ENCODE measurements at regions not wholly inside any gene's neighbourhood (a gene's known extent, or its start where the extent isn't known, plus 50 kb on each side); places are given as distances from the start of the nearest gene placed in this dataset.

DNA sequence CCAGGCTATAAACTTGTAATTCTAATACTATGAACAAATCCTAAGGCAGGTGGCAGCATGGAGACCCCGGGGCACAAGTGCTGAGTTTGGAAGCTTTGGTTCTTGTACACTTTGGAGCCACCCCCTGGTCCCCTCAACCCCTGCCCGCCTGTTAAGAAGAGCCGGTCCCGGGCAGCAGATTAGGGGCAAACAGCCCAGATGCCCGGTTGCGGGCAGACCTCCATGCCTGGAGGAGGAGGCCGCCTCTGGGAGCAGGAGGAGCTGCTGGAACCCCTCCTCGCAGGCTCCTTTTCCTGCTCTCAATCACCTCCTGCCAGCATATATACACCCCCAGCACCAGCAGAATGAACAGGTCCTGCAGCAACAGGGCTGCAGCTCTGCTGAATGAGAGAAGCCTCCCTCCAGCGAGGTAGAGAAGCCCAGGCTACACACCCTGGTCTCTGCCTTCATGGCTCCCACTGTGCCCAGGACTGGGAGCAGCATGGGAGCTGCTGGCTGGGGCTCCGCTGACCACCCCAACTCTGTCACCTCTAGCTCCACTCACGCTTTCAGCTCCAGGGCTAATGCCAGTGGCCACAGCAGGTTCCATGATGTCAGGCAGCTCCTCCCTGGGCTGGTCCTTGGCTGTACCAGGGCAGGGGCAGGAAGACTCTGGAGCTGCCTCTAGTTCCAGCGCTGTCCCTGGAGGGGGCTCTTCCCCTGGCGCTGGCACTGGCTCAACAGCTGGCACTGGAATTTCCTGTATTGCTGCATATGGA is 1713.5 kb upstream of the ACO1 start:
- DNase-seq = no peak

DNA sequence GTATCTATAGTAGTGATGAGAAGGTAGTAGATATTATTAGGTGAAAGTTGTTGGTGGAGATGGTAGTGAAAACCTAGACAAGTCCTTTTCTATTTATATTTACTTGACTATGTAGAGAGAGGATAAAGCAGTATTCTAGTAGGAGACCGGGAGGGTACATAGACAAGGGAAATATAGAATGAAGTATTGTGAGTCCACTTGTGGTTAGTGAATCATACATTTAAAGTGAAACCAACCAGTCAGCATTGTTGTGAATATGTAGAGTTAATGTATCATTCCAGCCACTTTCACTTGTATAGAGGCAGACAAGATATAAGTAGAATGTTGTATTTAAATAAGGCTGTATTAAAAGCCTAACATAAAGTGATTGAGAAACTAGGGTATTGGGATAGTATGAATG is 1711.3 kb upstream of the ACO1 start:
- no peak for DNase-seq

DNA sequence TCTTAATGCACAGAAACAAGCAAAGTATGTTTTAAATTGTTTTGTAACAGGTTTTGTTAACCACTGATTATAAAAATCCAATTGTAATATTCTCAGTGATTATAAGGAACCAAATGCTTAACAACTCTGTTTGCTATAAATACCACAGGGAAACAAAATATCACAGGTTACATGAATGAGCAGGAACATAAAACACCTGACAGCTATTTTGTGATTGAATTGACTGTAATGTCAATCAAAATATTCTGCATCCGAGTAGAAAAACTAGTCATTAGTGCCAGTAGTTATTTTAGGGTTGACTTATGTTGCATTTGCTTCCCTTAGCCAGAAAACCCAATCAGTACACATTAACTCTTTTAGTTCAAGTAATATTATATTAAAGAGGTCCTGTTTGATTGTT is 1707.8 kb upstream of the ACO1 start:
- DNase-seq = no peak

DNA sequence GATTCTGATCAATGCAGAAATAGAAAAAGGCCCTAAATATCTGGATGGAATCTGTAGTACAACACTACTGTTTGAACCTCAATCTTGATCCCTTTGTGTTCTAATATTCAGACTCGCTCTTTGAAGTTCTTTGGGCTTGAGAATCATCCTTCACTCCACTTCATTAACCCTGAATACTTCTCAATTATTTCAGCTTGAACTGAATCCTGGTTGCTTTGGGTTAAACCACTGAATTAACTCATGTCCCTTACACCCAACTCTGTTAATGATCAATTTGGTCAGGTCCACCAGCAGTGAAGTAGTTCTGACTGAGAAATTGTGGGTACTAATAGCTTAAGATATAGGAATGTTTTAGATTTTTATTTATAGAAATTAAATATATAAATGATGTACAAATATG is 1707.2 kb upstream of the ACO1 start:
- no peak for DNase-seq

DNA sequence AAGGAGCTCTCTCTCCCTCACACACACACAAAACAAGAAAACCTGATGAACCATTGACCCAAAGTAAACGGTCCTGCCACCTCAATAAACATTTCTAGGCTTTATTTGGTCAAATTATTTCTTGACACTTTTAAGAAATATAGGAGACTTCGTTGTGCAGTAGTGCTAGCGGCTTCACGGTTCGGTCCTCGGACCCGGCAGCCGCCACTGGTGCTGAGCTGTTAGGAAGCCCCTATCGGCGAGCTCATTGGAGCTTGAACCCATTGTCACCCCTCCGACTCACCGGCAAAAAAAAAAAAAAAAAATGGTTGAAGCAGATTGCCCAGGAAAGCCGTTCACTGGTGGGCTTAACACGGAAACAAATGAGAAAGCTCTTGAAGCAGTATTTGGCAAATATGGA is 1695.6 kb upstream of the ACO1 start:
- no peak for DNase-seq

DNA sequence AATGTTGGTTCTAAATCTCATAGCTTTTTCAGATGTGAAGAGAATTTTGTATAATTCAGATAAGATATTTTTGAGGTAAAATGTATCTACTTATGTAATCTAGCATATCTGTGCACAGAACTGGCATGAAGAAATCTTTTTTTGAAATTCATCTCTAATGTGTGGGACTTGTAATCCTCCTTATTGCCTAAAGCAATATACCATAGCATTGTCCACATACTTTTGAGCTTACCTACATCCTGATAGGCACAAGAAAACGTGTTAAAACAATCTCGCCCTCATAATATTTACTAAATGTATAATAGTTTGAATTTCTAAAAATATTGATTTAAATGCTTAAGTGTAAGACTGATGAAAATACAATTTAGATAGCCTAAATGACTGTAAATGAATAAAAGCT is 1686.5 kb upstream of the ACO1 start:
- DNase-seq = no peak

DNA sequence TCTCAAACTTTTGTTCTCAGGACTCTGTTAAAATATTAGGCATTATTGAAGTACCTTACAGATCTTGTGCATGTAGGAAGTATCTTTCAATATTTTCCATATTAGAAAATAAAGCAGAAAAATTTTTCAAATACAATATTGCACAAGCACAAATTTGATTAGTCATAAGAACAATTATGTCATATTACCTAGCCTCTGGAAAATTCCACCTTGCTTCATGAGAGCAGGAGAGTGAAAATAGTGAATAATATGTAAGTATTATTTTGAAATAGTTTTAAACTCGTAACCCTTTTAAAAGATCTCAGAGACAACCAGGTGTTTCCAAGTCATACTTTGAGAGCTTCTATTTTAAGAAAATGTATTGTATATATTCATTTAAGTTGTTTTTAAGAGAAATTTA is 1672.9 kb upstream of the ACO1 start:
- no peak for DNase-seq

DNA sequence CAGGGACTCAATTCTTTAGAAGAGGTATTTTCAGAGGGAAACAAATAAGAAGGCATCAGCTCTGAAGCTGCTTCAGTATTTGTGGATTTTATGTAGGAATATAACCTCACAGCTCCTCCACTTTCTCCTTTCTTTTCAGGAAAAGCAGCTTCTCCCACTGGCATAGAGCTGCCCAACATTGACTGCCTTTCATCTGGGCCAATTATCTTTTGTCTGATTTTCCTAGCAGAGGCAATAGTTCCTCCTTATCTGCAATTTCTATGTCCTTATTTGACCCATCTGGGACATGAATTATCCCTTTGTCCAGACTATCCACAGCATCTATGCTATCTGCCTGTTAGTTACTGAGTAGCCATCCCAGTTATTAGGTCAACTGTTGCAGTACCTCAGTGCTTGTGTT is 1671.2 kb upstream of the ACO1 start:
- DNase-seq = no peak

DNA sequence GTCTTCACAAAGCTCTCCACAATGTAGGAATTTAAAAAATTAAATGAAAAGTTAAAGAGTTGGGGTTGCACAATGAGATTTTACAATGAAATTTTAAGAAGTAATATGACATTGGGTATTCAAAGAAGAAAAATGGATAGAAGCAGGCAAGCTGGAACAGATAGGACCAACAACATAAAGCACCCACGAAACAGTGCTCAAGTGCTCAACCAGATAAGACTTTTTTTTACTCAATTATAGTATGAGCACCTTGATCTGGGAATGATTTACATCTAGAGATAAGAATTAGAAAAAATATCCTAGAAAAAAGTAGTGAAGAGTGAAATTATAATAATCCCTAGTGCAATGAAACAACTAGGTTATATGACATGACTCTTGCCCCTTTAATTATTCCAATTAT is 1670.1 kb upstream of the ACO1 start:
- DNase-seq = no peak

DNA sequence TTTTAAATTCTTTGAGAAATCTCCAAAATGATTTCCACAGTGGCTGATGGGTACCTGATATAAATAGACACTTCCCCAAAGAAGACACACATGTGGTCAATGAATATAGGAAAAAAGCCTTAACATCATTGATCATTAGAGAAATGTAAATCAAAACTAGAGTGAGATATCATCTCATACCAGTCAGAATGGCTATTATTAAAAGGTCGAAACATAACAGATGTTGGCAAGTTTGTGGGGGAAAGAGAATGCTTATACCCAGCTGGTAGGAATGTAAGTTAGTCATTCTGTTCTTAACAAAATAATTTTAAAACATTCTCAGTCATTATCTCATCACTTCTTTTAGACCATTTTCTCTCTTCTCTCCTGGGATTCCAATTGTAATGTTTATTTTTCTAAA is 1666.0 kb upstream of the ACO1 start:
- DNase-seq = no peak

DNA sequence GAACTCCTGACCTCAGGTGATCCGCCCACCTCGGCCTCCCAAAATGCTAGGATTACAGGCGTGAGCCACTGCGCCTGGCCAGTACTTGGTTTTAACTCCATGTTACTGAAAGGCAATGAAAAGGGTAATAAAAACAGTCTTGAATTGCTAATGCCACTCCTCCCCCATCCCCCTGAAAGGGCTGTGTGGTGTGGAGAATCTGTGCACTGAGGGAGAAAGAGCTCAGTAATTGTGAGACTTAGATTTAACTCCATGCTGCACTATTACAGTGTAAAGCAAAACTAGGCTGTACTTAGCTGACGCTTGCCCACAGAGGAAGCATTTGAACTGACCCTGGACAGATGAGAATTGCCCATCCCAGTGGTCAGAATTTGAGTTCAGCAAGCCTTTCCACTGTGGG is 1662.4 kb upstream of the ACO1 start:
- no peak for DNase-seq

DNA sequence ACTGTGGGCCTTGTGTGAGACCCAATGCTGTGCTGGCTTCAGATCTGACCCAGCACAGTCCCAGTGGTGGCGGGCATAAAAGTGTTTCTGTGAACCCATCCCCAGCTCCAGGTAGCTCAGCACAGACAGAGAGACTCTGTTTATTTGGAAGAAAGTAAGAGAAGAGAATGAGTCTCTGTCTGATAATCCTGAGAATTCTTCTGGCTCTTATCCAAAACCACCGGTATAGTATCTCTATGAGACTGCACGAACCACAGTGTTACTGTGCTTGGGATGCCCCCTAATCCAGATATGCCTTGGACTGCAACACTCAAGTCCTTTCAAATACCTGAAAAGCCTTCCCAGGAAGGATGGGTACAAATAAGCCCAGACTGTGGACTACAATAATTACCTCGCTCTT is 1660.8 kb upstream of the ACO1 start:
- no peak for DNase-seq

DNA sequence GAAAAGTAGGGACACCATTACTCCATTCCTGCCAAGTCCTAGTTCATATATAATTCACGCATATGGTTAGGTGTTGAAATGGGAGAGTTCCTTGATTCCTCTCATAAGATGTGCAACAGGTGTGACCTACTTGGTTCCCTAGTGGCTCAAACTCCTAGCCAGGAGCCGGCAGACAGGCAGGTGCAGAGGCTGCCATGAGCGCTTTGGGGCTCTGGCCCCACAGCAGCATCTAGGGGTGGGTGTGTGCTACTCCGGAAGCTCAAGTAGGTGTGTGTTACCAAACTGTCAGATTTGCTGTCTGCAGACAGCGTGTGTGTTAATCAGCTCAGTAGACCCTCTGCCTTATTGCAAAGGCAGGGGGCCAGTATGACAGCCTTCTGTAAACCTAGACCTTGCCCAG is 1652.4 kb upstream of the ACO1 start:
- no peak for DNase-seq

DNA sequence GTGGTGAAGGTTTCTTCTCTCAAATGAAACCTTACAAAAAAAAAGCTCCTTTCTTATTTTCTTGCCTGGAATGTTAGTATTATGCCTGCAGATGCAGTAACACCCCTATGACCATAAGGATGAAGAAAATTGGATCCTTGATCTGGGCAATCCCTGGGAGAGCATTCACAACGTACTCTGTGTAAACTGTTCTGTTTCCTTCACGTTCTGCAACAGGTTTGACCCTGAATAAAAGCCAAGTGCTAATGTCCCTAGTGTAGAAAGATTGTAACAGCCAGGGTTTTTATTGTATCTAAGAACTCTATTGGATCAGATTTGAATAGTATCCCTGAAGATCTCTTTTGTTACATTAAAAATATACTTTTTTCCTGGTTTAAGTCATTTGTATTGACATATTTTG is 1639.6 kb upstream of the ACO1 start:
- DNase-seq = no peak

DNA sequence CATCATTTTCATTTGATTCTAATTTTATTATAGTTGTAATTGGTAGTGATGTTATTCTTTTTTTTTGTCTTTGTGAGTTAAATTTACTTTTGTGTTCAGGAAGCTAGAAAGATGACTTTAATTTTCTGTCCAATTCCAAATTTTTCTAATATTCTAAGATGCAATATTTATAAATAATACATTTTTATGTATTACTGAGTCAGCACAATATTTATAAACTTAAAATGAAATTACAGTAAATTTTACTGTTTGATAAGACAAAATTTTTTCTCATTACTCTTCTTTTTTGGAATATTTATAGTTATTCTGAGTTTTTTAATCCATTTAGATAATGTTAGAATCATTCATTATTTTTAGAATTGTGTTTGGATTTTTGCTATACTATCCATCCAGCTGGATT is 1637.9 kb upstream of the ACO1 start:
- DNase-seq = no peak

DNA sequence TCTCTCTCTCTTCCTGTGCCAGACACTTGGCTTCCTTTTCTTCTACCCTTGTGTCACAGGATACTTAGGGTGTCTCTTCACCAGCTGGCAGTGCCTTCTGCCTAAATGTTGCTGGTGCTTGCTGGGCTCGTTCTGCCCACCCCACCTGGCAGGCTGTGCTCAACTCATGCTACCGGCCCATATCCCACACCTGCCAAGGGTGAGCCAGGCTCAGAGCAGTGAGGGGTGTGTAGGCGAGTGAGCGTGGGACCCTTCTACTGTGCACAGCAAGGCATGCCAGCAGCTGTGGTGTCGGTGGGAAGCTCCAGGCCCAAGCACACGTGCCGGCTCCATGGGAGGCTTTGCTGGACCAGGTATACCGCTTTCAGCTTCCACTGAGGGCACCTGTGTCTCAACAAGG is 1626.7 kb upstream of the ACO1 start:
- no peak for DNase-seq

DNA sequence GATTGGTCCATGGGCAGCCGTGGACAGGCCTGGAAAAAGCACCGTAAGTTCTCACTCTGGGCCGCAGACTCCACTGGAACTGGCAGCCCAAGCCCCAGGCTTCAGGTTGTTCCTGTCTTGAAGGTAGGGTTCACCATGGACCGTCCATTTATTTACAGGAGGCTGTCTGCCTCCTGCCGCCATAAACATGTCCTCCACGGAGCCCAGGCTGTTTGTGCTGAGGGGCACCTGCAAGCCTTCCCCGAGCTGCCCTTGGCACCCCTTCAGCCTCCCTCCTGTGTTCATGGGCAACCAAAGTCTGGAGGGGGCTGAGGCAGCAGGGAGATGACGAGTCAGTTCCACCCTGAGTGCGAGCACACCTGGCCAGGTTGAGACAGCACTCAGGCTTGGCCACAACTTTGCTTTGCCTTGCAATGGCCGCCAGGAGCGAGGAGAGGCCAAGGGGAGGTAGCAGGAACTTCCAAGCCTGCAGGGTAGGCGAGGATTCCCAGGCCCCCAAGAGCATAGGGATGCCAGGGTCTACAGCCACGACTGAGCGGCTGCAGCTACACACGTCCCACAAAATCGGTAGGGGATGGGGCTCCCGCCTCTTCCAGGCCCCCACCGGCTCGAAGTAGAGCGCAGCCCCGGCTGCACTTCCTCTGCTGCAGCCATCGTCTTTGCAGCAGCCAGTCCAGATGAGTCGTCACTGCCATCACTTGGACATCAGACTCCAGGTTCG is 1625.6 kb upstream of the ACO1 start:
- no peak for DNase-seq

DNA sequence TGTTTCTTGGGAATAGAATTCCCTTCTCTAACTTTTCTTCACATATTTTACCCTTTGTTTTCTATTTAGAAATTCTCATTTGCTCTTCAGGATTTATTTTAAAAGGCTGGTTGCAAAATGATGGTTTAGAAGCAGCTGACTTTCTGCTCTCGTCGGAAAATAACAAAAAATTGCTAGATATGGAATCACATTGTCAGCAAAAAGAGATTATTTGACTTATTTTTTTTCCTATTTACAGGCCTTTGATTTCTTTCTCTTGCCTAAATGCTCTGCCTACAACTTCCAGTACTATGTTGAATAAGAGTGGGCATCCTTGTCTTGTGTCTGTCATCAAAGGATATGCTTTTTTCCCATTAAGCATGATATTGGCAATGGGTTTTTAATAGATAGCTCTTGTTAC is 1619.1 kb upstream of the ACO1 start:
- no peak for DNase-seq

DNA sequence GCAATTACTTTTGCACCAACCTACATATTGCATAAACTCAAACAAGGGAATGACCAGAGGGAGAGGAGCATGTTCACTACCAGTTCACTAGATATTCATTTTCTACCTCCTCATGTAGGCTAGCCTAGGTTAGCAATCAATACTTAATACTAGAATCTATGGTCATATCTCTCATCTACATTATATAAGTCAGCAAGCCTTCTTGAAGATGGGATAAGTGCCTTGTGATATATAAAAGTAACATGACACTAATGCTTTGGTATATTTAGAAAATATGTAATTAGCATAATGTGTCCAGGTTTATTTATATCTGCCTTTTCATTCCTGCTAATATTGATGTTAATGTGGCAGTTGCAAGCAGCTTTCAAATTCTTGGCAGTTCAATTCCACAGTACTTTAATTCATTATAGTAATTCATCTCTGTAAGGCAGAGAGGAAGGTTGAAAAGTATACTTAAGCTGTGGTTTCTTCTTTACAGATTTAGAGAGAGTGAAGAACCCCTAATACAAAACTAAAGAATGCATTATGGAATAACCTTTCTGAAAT is 1613.2 kb upstream of the ACO1 start:
- DNase-seq = no peak

DNA sequence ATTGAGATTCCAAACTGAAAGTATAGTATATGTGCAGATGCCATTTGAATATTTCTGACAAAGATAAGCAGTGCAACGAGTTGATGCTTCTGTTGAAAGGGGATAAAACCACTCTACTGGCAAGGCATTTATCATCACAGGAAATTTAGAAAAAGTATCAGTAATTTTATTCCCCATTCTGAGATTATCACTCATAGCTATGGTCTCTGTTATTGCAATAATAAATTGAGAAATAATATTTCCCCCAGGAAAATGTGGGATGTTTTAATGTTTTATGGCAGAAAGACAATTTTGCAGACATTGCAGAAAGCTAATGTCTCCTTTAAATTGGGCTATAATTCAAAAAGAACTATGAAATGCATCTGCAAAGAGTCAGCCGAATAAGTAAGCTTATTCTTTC is 1612.7 kb upstream of the ACO1 start:
- DNase-seq = no peak

DNA sequence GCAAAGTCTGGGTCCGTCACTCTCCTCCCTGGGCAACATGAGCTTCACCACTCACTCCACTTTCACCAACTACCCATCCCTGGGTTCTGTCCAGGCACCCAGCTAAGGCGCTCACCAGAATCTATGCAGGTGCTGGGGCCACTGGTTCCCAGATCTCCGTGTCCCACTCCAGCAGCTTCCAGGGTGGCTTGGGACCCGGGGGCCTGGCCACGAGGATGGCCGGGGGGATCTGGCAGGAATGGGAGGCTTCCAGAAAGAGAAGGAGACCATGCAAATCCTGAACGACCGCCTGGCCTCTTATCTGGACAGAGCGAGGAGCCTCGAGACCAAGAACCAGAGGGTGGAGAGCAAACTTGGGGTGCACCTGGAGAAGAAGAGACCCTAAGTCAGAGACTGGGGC is 1611.0 kb upstream of the ACO1 start:
- DNase-seq = no peak

DNA sequence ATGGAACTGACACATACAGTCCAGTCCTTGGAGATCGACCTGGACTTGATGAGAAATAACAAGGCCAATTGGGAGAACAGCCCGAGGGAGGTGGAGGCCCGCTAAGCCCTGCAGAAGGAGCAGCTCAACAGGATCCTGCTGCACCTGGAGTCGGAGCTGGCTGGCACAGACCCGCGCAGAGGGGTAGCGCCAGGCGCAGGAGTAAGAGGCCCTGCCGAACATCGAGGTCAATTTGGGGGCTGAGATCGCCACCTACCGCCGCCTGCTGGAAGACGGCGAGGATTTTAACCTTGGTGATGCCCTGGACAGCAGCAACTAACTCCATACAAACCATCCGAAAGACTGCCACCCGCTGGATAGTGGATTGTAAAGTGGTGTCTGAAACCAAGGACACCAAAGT is 1610.1 kb upstream of the ACO1 start:
- DNase-seq = peak; percentile 2

DNA sequence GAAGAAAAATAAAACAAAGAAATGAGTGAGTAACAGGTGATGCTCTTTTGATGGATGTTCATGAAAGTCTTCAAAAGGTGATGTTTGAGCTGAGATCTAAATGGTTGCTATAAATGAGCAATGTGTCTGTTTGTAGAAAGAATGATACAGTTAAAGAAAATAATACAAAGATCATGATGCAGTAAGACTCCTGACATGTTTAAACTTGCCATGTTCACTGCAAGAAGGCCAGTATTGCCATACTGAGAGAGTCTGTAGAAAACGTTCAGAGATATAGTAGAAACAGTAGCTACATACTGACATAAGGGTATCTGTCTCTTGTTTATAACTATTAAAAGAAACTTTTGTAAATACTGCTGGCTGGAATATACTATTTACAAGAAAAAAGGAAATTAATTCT is 1609.2 kb upstream of the ACO1 start:
- no peak for DNase-seq

DNA sequence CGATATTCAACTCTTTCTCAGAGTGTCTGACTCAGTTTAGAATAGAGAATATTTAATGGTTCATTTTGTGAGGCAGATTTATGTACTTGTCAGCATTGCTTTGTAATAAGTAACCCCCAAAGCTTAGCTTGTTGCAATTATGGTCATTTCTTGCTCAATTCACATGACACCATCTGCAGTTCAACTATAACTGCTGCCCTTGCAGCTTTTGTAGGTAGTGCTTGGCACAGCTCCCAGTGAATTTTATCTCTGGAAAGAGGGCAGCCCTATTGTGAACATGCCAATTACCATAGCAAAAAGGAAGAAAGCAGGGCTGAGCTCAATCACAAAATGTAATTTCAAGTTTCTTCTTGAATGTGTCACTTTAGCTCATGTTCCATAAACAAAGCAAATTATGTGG is 1587.7 kb upstream of the ACO1 start:
- DNase-seq = no peak
